ENCODE measurements at regions not wholly inside any gene's neighbourhood (a gene's known extent, or its start where the extent isn't known, plus 50 kb on each side); places are given as distances from the start of the nearest gene placed in this dataset.
"Not testable (repeated sequence)": the region's sequence is repeated elsewhere in the genome, so short reads cannot be mapped to it uniquely, and the experiment has no call there.

DNA sequence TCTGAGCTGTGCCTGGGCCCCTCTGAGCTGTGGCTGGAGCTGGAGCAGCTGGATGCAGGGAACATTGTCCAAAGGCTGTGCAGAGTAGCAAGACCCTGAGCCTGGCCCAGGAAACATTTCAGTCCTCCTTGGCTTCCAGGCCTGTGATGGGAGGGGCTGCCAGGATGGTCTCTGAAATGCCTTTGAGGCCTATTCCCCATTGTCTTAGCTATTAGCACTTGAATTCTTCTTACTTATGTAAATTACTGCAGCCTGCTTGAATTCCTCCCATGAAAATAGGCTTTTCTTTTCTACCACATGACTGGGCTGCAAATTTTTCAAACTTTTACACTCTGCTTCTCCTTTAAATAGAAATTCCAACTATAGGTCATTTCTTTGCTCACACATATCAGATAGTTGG is 349.8 kb upstream of the KLHL4 start:
- Histone ChIP-seq H3K36me3 (no peaks in the 10 kb centered on the region), H3K9me3 (no peaks in the 10 kb centered on the region), H3K27ac (no peak overlapping the region), H3K4me1 (replicated peaks) (no peaks in the 10 kb centered on the region), H3K4me3 (no peak overlapping the region), H3K27me3 (replicated peaks; ENCODE audit: insufficient read depth) (no peaks in the 10 kb centered on the region)
- intact Hi-C loops (cut with DNase I): no loop called here
- DNase-seq (ENCODE audit: low spot score): no peak
- TF ChIP-seq POLR2AphosphoS5 (IDR thresholded peaks at IDR 0.05) (no peak), POLR2A (IDR thresholded peaks at IDR 0.05) (no peak)
- TF ChIP-seq, protein P1, sequence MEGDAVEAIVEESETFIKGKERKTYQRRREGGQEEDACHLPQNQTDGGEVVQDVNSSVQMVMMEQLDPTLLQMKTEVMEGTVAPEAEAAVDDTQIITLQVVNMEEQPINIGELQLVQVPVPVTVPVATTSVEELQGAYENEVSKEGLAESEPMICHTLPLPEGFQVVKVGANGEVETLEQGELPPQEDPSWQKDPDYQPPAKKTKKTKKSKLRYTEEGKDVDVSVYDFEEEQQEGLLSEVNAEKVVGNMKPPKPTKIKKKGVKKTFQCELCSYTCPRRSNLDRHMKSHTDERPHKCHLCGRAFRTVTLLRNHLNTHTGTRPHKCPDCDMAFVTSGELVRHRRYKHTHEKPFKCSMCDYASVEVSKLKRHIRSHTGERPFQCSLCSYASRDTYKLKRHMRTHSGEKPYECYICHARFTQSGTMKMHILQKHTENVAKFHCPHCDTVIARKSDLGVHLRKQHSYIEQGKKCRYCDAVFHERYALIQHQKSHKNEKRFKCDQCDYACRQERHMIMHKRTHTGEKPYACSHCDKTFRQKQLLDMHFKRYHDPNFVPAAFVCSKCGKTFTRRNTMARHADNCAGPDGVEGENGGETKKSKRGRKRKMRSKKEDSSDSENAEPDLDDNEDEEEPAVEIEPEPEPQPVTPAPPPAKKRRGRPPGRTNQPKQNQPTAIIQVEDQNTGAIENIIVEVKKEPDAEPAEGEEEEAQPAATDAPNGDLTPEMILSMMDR (IDR thresholded peaks at IDR 0.05): no peak

DNA sequence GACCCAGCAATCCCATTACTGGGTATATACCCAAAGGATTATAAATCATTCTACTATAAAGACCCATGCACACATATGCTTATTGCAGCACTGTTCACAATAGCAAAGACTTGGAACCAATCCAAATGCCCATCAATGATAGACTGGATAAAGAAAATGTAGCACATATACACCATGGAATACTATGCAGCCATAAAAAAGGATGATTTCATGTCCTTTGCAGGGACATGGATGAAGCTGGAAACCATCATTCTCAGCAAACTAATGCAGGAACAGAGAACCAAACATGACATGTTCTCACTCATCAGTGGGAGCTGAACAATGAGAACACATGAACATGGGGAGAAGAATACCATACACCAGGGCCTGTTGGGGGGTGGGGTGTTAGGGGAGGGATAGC is 339.6 kb upstream of the KLHL4 start:
- H3K27ac ChIP-seq; H3K36me3 ChIP-seq; H3K4me3 ChIP-seq; DNase-seq (ENCODE audit: low spot score); H3K9me3 ChIP-seq; intact Hi-C loops (cut with DNase I); H3K4me1 ChIP-seq (replicated peaks); H3K27me3 ChIP-seq (replicated peaks; ENCODE audit: insufficient read depth): not testable (repeated sequence)

Small RNAs in the stretch of these regions (small RNA-seq; reads per million reads assigned to genes)
- gene RF00279 (0 reads per million in 2 donors), gene Z82210.1 (0 reads per million in 2 donors)

Data from prostate gland (tissue), 2 donors.